ENCODE measurements at regions not wholly inside any gene's neighbourhood (a gene's known extent, or its start where the extent isn't known, plus 50 kb on each side); places are given as distances from the start of the nearest gene placed in this dataset.

DNA sequence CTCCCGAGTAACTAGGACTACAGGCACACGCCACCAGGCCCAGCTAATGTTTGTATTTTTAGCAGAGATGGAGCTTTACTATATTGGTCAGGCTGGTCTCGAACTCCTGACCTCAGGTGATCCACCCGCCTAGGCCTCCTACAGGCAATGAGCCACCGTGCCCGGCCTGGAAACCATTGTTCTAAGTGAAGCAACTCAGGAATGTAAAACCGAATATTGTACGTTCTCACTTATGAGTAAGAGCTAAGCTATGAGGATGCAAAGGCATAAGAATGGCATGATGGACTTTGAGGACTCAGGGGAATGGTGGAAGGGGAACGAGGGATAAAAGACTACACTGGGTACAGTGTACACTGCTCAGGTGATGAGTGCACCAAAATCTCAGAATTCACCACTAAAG, 235.1 kb upstream of the AUTS2 start:
- intact Hi-C loops (cut with micrococcal nuclease) = no loop called here
- H3K4me1 Mint-ChIP-seq = no peaks in the 10 kb centered on the region
- no peaks in the 10 kb centered on the region for H3K36me3 Mint-ChIP-seq
- H3K27me3 Mint-ChIP-seq (ENCODE audit: low read depth in 2 of 2) = peaks cover 0 to 3% of the 10 kb centered on the region in 2 donors
- no peak overlapping the region for H3K4me3 Mint-ChIP-seq
- ATAC-seq (no peak), DNase-seq (no peak)
- Histone ChIP-seq H3K27ac (ENCODE audit: low read length) (no peak overlapping the region), H3K36me3 (ENCODE audit: control insufficient read depth, insufficient read depth, low read length) (no peaks in the 10 kb centered on the region), H3K27me3 (ENCODE audit: control insufficient read depth, insufficient read depth, low read length) (no peaks in the 10 kb centered on the region), H3K4me3 (ENCODE audit: low read length) (no peak overlapping the region), H3K4me1 (ENCODE audit: control insufficient read depth, insufficient read depth, low read length) (no peaks in the 10 kb centered on the region), H3K9me3 (ENCODE audit: control insufficient read depth, insufficient read depth, low read length) (no peaks in the 10 kb centered on the region)
- TF ChIP-seq, protein P1, sequence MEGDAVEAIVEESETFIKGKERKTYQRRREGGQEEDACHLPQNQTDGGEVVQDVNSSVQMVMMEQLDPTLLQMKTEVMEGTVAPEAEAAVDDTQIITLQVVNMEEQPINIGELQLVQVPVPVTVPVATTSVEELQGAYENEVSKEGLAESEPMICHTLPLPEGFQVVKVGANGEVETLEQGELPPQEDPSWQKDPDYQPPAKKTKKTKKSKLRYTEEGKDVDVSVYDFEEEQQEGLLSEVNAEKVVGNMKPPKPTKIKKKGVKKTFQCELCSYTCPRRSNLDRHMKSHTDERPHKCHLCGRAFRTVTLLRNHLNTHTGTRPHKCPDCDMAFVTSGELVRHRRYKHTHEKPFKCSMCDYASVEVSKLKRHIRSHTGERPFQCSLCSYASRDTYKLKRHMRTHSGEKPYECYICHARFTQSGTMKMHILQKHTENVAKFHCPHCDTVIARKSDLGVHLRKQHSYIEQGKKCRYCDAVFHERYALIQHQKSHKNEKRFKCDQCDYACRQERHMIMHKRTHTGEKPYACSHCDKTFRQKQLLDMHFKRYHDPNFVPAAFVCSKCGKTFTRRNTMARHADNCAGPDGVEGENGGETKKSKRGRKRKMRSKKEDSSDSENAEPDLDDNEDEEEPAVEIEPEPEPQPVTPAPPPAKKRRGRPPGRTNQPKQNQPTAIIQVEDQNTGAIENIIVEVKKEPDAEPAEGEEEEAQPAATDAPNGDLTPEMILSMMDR (IDR thresholded peaks at IDR 0.05) = no peak
- no peaks in the 10 kb centered on the region for H3K9me3 Mint-ChIP-seq
- 94% methylated on average over 9 of the region's 9 CpGs for WGBS (ENCODE audit: insufficient coverage)
- no peak overlapping the region for H3K27ac Mint-ChIP-seq

DNA sequence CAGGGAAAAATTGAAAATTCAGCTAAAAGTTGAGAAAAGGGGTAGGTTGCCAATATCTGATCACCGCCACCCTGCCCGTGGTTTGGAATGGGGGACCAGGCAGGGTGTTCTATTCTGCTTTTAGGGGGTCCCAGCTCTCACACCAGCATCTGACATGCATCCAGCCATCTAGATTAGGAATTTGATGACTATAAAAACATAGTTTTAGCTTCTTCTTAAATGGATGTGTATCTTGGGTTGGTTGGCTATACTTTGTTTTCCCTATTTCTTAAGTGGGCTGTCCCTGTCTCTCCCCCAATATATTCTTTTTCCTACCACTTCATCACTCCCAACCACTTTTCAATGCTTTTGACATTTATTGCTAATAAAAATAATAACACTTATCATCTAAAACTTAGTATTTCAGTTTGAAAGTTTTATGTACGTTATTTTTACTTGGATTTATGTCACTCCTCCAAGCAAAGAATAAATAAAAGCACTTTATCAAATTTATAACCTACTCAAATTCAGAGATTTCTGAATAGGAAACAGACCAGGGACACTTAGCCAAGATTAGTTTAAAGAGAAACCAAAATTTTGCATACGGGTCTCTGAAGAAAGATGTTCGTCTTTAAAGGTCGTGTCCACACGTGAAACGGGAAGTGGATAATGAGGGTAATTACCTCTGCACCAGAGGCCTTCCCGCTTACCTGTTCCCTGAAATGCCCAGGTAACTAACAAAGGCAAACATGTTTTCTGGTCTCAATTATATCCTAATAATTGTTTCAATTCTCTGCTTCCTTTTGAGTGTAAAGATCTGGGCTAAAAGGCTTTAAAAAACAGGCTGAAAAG, 233.2 kb upstream of the AUTS2 start:
- Mint-ChIP-seq H3K36me3 (no peaks in the 10 kb centered on the region), H3K4me1 (no peaks in the 10 kb centered on the region), H3K27me3 (ENCODE audit: low read depth in 2 of 2) (no peaks in the 10 kb centered on the region), H3K27ac (no peak overlapping the region), H3K4me3 (no peak overlapping the region), H3K9me3 (no peaks in the 10 kb centered on the region)
- ATAC-seq (no peak), DNase-seq (no peak)
- Histone ChIP-seq H3K36me3 (ENCODE audit: control insufficient read depth, insufficient read depth, low read length) (no peaks in the 10 kb centered on the region), H3K27me3 (ENCODE audit: control insufficient read depth, insufficient read depth, low read length) (no peaks in the 10 kb centered on the region), H3K9me3 (ENCODE audit: control insufficient read depth, insufficient read depth, low read length) (no peaks in the 10 kb centered on the region), H3K4me1 (ENCODE audit: control insufficient read depth, insufficient read depth, low read length) (no peaks in the 10 kb centered on the region), H3K4me3 (ENCODE audit: low read length) (no peak overlapping the region), H3K27ac (ENCODE audit: low read length) (no peak overlapping the region)
- TF ChIP-seq, protein P1 (IDR thresholded peaks at IDR 0.05) = no peak
- 92% methylated on average over 7 of the region's 9 CpGs for WGBS (ENCODE audit: insufficient coverage)
- intact Hi-C loops (cut with micrococcal nuclease) = no loop called here

DNA sequence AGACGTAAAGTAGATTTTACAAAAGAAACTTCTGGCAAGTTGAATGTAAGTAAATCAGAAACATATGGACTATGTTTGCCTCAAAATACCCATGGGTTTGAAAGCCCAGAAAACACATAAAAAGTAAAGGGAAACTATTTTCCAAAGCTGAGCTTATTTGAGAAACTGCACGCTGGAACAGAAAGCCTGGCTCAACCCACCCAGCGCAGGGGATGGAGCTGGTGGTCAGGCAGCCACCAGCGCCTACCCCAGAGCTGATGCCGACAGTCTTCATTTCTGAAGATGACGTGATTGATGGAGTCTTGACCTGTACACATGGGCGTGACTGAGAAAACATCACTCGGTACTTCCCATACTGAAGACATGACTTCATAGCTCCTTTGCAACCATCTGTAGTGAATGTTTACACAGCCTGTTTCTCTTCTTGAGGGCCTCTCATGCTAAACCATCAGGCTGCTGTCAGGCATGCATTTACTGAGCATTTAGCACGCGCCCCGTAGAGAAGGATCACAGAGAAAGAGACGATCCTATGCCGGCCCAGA, 232.6 kb upstream of the AUTS2 start:
- H3K27me3 ChIP-seq (ENCODE audit: control insufficient read depth, insufficient read depth, low read length) = no peaks in the 10 kb centered on the region
- Mint-ChIP-seq H3K4me3 (no peak overlapping the region), H3K27me3 (ENCODE audit: low read depth in 2 of 2) (no peaks in the 10 kb centered on the region), H3K36me3 (no peaks in the 10 kb centered on the region), H3K4me1 (no peaks in the 10 kb centered on the region), H3K9me3 (no peaks in the 10 kb centered on the region), H3K27ac (no peak overlapping the region)
- no peaks in the 10 kb centered on the region for H3K36me3 ChIP-seq (ENCODE audit: control insufficient read depth, insufficient read depth, low read length)
- H3K9me3 ChIP-seq (ENCODE audit: control insufficient read depth, insufficient read depth, low read length) = no peaks in the 10 kb centered on the region
- intact Hi-C loops (cut with micrococcal nuclease) = no loop called here
- DNase-seq = no peak
- H3K27ac ChIP-seq (ENCODE audit: low read length) = no peak overlapping the region
- WGBS (ENCODE audit: insufficient coverage) = 85% methylated on average over 13 of the region's 13 CpGs
- ATAC-seq = no peak
- no peak overlapping the region for H3K4me3 ChIP-seq (ENCODE audit: low read length)
- TF ChIP-seq, protein P1 (IDR thresholded peaks at IDR 0.05) = no peak
- no peaks in the 10 kb centered on the region for H3K4me1 ChIP-seq (ENCODE audit: control insufficient read depth, insufficient read depth, low read length)

Data from natural killer cell (primary cell).